Effector memory CD4-positive, alpha-beta T cell (primary cell): ENCODE measurements at regions not wholly inside any gene's neighbourhood (a gene's known extent, or its start where the extent isn't known, plus 50 kb on each side); places are given as distances from the start of the nearest gene placed in this dataset.

ENCODE experiments used
- DNase-seq, 3 donors: peaks; one replicate each; pipeline ENCODE4 v3.0.0-alpha.2; 2020
- H3K27ac ChIP-seq: 2 replicates; pipeline ENCODE4 v1.7.0; 2013; ENCODE audit warnings: mild to moderate bottlenecking, low read length, moderate library complexity; ENCODE audit not compliant: insufficient read depth, poor library complexity, severe bottlenecking
- H3K27me3 ChIP-seq: replicated peaks from 2 replicates; pipeline ENCODE4 v1.7.0; 2013; ENCODE audit warnings: mild to moderate bottlenecking, low read length; ENCODE audit not compliant: insufficient read depth, control insufficient read depth, poor library complexity, severe bottlenecking
- H3K36me3 ChIP-seq: 2 replicates; pipeline ENCODE4 v1.7.0; 2013; ENCODE audit warnings: mild to moderate bottlenecking, low read length, moderate library complexity; ENCODE audit not compliant: control insufficient read depth, insufficient read depth
- H3K4me1 ChIP-seq: 2 replicates; pipeline ENCODE4 v1.7.0; 2013; ENCODE audit warnings: low read length, mild to moderate bottlenecking; ENCODE audit not compliant: control insufficient read depth, insufficient read depth, poor library complexity, severe bottlenecking
- H3K4me3 ChIP-seq: 2 replicates; pipeline ENCODE4 v1.7.0; 2013; ENCODE audit warnings: low read length, low read depth, mild to moderate bottlenecking; ENCODE audit not compliant: insufficient read depth, poor library complexity, severe bottlenecking
- H3K9me3 ChIP-seq: 2 replicates; pipeline ENCODE4 v1.7.0; 2013; ENCODE audit warnings: mild to moderate bottlenecking, low read length, moderate library complexity; ENCODE audit not compliant: control insufficient read depth

DNA sequence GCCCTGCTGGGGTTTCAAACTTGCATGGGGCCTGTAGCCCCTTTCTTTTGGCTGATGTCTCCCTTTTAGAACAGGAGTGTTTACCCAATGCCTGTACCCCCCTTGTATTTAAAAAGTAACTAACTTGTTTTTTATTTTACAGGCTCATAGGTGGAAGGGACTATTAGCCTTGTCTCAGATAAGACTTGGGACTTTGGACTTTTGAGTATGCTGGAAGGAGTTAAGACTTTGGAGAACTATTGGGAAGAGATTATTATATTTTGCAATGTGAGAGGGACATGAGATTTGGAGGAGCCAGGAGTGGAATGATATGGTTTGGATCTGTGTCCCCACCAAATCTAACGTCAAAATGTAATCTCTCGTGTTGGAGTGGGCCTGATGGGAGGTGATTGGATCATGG lies 314.9 kb upstream of the SP8 start:
- Histone ChIP-seq H3K27ac (no peak overlapping the region), H3K9me3 (no peaks in the 10 kb centered on the region), H3K27me3 (no peaks in the 10 kb centered on the region), H3K36me3 (no peaks in the 10 kb centered on the region), H3K4me1 (no peaks in the 10 kb centered on the region), H3K4me3 (no peak overlapping the region)
- DNase-seq = no peak

DNA sequence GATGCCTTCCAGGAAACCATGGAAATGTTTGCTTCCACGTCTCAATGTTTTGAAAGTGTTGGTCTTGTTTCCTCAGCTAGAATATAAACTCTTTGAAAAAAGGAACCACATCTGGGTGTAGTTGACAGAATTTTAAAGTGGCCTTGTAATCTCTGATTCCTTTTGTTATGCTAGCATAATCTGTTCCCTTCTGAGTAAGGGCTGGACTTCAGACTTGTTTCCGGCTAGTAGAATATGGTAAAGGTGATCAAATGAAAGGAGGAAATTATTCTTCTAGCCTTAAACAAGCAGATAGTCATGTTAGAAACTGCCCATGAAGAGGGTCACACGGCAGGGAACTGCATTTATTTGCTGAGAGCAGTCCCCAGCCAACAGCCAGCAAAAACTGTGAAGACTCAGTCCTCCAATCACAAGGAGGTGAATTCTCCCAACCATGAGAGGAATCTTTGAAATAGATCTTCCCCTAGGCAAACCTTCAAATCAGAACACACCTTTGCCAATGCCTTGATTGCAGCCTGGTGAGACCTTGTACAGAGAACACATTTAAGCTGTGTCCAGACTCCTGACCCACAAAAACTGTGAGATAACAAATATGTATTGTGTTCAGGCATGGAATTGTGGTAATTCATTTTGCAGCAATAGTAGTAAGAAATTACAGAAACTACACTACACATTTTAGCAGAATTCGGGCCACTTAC lies 316.9 kb upstream of the SP8 start:
- Histone ChIP-seq H3K4me1 (no peaks in the 10 kb centered on the region), H3K36me3 (no peaks in the 10 kb centered on the region), H3K27ac (no peak overlapping the region), H3K27me3 (no peaks in the 10 kb centered on the region), H3K4me3 (no peak overlapping the region), H3K9me3 (no peaks in the 10 kb centered on the region)
- no peak for DNase-seq

DNA sequence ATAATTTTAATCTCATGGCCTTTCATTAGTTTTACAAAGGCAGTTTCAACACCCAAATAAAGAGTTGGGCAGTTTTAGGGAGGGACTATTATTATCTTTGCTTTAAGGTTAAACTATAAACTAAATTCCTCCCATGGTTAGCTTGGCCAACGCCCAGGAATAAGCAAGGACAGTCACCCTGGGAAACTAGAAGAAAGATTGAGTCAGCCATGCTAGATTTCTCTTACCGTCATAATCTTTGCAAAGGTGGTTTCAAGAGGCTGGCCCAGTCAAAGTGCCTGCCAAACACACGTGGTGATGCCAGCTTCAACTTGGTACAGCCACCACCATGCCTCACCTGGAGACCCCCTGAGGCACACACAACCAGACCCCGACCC lies 317.4 kb upstream of the SP8 start:
- no peaks in the 10 kb centered on the region for H3K4me1 ChIP-seq
- H3K36me3 ChIP-seq = no peaks in the 10 kb centered on the region
- no peak overlapping the region for H3K27ac ChIP-seq
- DNase-seq = no peak
- H3K27me3 ChIP-seq = no peaks in the 10 kb centered on the region
- H3K9me3 ChIP-seq = no peaks in the 10 kb centered on the region
- H3K4me3 ChIP-seq = no peak overlapping the region

DNA sequence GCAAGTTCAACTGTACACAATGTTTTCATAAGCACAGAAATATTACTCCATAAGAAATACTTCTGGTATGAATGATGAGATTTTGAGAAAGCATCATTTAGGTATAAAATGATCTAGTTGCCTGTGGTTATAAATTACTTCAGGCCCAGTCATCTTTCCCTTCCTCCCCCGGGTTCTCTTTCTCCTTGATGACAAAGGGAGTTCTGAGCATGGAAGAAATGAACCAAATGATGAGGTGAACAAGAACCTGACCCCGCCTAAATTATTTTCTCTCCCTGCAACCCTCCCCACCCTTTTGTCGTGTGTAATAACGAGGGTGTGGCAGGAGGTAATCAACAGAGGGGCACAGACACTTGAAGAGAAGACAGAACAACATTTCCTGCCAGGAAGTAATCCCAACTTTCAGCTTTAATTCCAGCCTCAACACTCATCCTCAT lies 319.6 kb upstream of the SP8 start:
- H3K27me3 ChIP-seq = no peaks in the 10 kb centered on the region
- H3K36me3 ChIP-seq = no peaks in the 10 kb centered on the region
- no peak overlapping the region for H3K27ac ChIP-seq
- no peaks in the 10 kb centered on the region for H3K4me1 ChIP-seq
- H3K9me3 ChIP-seq = no peaks in the 10 kb centered on the region
- no peak for DNase-seq
- no peak overlapping the region for H3K4me3 ChIP-seq

DNA sequence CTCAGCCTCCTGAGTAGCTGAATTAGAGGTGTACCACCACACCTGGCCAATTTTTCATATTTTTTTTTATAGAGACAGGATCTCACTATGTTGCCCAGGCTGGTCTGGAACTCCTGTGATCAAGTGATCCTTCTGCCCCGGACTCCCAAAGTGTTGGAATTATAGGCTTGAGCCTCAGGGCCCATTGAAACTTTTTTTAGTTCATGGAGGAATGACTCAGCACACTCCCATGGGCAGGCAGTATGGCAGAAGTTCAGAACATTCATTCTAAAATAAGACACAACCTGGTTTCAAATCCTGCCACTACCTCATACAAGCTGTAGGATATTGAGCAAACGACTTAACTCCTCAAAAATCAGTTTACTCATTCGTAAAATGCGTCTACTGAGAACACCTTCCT lies 320.4 kb upstream of the SP8 start:
- H3K36me3 ChIP-seq = no peaks in the 10 kb centered on the region
- DNase-seq = no peak
- no peak overlapping the region for H3K27ac ChIP-seq
- H3K9me3 ChIP-seq = no peaks in the 10 kb centered on the region
- no peaks in the 10 kb centered on the region for H3K27me3 ChIP-seq
- H3K4me1 ChIP-seq = no peaks in the 10 kb centered on the region
- H3K4me3 ChIP-seq = no peak overlapping the region

DNA sequence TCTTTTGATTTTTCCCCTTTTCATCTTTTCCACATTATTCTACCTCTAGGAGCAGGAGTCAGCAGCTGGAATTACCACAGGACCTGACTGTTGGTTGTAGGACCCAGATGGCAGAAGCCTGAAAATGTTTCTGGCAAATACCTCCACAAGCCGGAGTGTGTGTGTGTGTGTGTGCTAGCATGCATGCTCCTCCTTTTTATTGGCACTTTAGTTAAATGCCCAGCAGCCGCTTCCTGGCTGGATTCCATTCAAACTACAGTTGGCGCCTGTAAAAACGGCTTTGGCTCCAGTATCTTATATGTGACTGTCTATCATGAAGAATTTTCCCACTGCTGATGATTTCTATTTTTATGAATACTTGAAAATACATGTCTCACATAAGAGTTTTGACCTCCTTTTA lies 319.7 kb upstream of the SP4 start:
- H3K4me1 ChIP-seq = no peaks in the 10 kb centered on the region
- H3K27me3 ChIP-seq = no peaks in the 10 kb centered on the region
- no peak overlapping the region for H3K4me3 ChIP-seq
- no peaks in the 10 kb centered on the region for H3K36me3 ChIP-seq
- H3K27ac ChIP-seq = no peak overlapping the region
- no peaks in the 10 kb centered on the region for H3K9me3 ChIP-seq
- no peak for DNase-seq

DNA sequence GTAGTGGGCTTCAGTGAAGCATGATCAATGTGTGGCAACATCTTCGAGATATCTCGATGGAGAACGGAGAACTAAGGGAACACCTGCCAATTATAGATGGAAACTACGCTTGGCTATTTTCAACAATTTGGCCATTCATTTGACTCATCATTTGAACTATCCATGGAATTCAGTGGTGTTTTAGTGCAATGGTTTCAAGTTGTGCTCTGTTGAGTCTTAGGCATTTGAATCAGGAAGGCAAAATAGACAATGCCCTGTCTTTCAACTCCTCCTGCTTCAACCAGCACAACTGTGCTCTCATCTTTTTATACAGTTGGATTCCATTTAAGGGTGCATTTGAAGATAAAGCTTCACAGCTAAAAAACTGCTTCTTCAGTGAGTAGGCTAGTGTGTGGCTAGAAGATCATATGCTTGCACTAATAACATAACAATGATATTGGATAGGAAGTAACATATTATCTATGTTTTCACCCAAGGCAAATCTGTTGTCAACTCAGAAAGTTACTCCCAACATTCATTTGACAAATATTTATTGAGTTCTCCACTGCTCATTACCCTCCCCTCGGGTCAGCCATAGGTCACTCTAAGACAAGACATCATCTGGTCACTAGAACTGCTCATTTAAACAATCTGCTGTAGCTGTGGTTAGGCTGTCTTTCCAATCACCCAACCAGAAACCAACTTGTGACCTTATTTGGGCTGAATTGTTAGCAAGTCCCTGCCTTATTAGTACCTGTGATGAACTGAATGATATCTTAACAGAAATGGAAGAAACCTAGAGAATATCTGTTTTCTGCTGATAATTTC lies 314.1 kb upstream of the SP4 start:
- no peaks in the 10 kb centered on the region for H3K36me3 ChIP-seq
- no peaks in the 10 kb centered on the region for H3K9me3 ChIP-seq
- H3K27ac ChIP-seq = no peak overlapping the region
- H3K4me1 ChIP-seq = no peaks in the 10 kb centered on the region
- H3K4me3 ChIP-seq = no peak overlapping the region
- H3K27me3 ChIP-seq = no peaks in the 10 kb centered on the region
- DNase-seq = no peak

DNA sequence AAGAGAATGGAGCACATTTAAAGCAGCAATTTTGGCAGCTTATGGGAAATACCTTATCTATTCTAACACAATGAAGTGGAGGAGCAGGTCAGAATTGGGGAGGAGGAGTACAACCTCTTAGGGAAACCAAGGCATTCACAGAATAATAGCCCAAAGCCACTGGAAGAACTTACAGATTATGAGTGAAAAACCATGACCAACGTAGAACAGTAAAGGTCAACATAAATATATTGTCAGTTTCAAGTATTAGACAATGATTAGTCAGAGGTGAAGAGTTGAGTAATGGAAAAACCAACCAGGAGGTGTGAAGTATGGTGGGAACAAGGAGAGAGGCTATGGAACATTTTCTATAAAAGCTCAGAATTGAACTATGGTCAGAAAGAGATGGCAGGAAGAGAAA lies 304.3 kb upstream of the SP4 start:
- H3K27ac ChIP-seq = no peak overlapping the region
- H3K4me1 ChIP-seq = no peaks in the 10 kb centered on the region
- no peaks in the 10 kb centered on the region for H3K9me3 ChIP-seq
- H3K36me3 ChIP-seq = no peaks in the 10 kb centered on the region
- no peak overlapping the region for H3K4me3 ChIP-seq
- no peaks in the 10 kb centered on the region for H3K27me3 ChIP-seq
- DNase-seq = no peak

DNA sequence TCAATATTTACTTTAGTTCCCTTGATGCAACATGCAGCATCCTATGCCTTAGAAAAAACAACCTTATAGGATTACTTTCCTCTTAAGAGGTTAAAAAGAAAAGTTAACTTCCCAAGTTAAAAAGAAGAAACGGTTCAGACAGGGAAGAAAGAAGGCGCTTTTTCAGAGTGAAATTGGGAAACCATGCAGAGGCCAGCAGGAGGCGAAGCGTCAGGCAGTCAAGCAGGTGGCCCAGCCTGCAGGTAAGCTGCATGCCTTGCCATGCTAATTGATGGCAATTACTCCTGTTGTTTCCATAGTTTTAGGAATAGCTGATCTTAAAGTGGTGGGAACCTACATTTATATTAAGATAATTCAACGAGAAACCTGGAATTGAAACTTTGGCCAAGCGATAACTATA lies 302.6 kb upstream of the SP4 start:
- H3K9me3 ChIP-seq = no peaks in the 10 kb centered on the region
- H3K27me3 ChIP-seq = peaks cover 3% of the 10 kb centered on the region
- H3K4me3 ChIP-seq = no peak overlapping the region
- no peak overlapping the region for H3K27ac ChIP-seq
- H3K36me3 ChIP-seq = no peaks in the 10 kb centered on the region
- DNase-seq = no peak
- H3K4me1 ChIP-seq = no peaks in the 10 kb centered on the region

DNA sequence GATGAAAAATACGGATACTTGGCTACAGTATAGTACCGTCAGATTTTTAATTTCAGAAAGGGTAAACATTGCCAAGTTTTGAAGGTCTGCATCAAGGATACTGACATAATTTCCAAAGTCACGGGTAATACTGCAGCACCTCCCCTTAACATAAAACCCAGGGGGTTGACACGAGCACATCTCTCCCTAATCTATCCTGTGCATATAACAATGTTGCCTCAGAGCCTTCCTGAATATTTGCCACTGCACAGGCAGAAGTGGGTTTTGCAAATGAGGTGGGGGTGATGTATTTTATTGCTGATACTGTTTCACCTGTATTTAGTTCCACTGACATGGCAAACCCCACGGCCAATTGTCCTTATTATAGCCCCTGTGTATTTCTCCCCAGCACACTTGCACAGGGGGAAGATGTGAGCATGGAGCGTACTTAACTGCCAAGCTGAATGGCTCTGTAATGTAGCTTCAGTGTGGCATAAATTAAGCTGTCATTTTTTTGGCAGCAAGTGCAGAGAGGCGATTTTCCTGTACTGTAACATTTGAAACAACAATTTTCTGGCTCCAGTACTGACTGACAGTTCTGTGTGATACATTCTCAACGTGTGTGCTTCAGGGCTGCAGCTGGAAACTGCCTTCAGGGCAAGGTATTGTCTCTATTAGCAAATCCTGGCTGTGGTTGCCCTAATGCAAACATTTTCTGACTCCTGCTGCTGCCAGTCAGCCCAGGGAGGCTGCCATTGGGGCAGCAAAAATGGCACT lies 299.6 kb upstream of the SP4 start:
- H3K27me3 ChIP-seq = peaks cover 3% of the 10 kb centered on the region
- DNase-seq = no peak
- no peaks in the 10 kb centered on the region for H3K36me3 ChIP-seq
- H3K27ac ChIP-seq = no peak overlapping the region
- H3K4me1 ChIP-seq = no peaks in the 10 kb centered on the region
- no peaks in the 10 kb centered on the region for H3K9me3 ChIP-seq
- no peak overlapping the region for H3K4me3 ChIP-seq
